WTC11 (cell line): ENCODE measurements at regions not wholly inside any gene's neighbourhood (a gene's known extent, or its start where the extent isn't known, plus 50 kb on each side); places are given as distances from the start of the nearest gene placed in this dataset.

ENCODE experiments used
- ATAC-seq: fragments of 200-7000 bp; cut with Tn5 transposase; 2 replicates; pipeline ENCODE4 v1.10.0; 2021; ENCODE audit warnings: mild to moderate bottlenecking, moderate library complexity
- CTCF ChIA-PET: fragments of 300-600 bp; sonication (Branson Sonifier 250); formaldehyde crosslinking; loops from one replicate; lab custom pipeline; 2021; ENCODE audit warnings: antibody characterized with exemption; lab: Charles Lee
- POLR2A ChIA-PET: fragments of 350-600 bp; sonication (Branson Sonifier 250); formaldehyde crosslinking; loops from one replicate; lab custom pipeline; 2021; ENCODE audit warnings: antibody characterized with exemption; lab: Charles Lee
- DNase-seq: peaks from one replicate; pipeline ENCODE4 v3.0.0; 2021; ENCODE audit warnings: low spot score
- H3K27ac Mint-ChIP-seq: 2 replicates; pipeline ENCODE4 v1.8.0; 2021; ENCODE audit warnings: mixed read lengths
- H3K27me3 Mint-ChIP-seq: 2 replicates; pipeline ENCODE4 v1.8.0; 2021; ENCODE audit warnings: low read depth, mild to moderate bottlenecking, moderate library complexity, mixed read lengths
- H3K36me3 Mint-ChIP-seq: 2 replicates; pipeline ENCODE4 v1.8.0; 2021; ENCODE audit warnings: mixed read lengths
- H3K4me1 Mint-ChIP-seq: 2 replicates; pipeline ENCODE4 v1.8.0; 2022; ENCODE audit warnings: mixed read lengths
- H3K4me3 Mint-ChIP-seq: 2 replicates; pipeline ENCODE4 v1.8.0; 2021; ENCODE audit warnings: mild to moderate bottlenecking, moderate library complexity, mixed read lengths
- H3K9me3 Mint-ChIP-seq: 2 replicates; pipeline ENCODE4 v1.8.0; 2021; ENCODE audit warnings: mixed read lengths
- ATF1 ChIP-seq: sonication (generic); formaldehyde crosslinking; IDR thresholded peaks from 2 replicates; pipeline ENCODE4 v1.8.1; 2023; ENCODE audit warnings: mild to moderate bottlenecking, moderate library complexity, missing genetic modification reagents
- MXD4 ChIP-seq: fragments of 250-450 bp; sonication (Bioruptor Pico); IDR thresholded peaks from 2 replicates; pipeline ENCODE4 v1.8.0; 2021; ENCODE audit warnings: mild to moderate bottlenecking, moderate library complexity, borderline replicate concordance
- SMAD3 ChIP-seq: sonication (generic); formaldehyde crosslinking; IDR thresholded peaks from 2 replicates; pipeline ENCODE4 v1.8.0; 2022; ENCODE audit warnings: missing genetic modification reagents, mild to moderate bottlenecking, borderline replicate concordance
- TP53 ChIP-seq: sonication (generic); formaldehyde crosslinking; IDR thresholded peaks from 2 replicates; pipeline ENCODE4 v1.8.1; 2023; ENCODE audit warnings: mild to moderate bottlenecking, missing genetic modification reagents
- ZNF219 ChIP-seq: sonication (generic); formaldehyde crosslinking; IDR thresholded peaks from 2 replicates; pipeline ENCODE4 v1.8.0; 2023; ENCODE audit warnings: missing genetic modification reagents, mild to moderate bottlenecking, borderline replicate concordance
- ZNF263 ChIP-seq: sonication (generic); formaldehyde crosslinking; IDR thresholded peaks from 2 replicates; pipeline ENCODE4 v1.8.1; 2022; ENCODE audit warnings: low read depth, mild to moderate bottlenecking, moderate library complexity, missing genetic modification reagents
- ZNF317 ChIP-seq: sonication (generic); formaldehyde crosslinking; IDR thresholded peaks from 2 replicates; pipeline ENCODE4 v1.8.1; 2023; ENCODE audit warnings: low read depth, mild to moderate bottlenecking, moderate library complexity, missing genetic modification reagents, borderline replicate concordance
- TF ChIP-seq, protein P1 (sequence below): sonication (generic); formaldehyde crosslinking; IDR thresholded peaks from 2 replicates; pipeline ENCODE4 v1.8.0; 2023; ENCODE audit warnings: missing genetic modification reagents, mild to moderate bottlenecking, borderline replicate concordance
- TF ChIP-seq, protein P2 (sequence below): sonication (generic); formaldehyde crosslinking; IDR thresholded peaks from 2 replicates; pipeline ENCODE4 v1.8.1; 2022; ENCODE audit warnings: mild to moderate bottlenecking, moderate library complexity, missing genetic modification reagents
- TF ChIP-seq, protein P3 (sequence below): sonication (generic); formaldehyde crosslinking; IDR thresholded peaks from 2 replicates; pipeline ENCODE4 v1.8.0; 2022; ENCODE audit warnings: mild to moderate bottlenecking, missing genetic modification reagents
- TF ChIP-seq, protein P4 (sequence below): sonication (generic); formaldehyde crosslinking; IDR thresholded peaks from 2 replicates; pipeline ENCODE4 v1.8.0; 2022; ENCODE audit warnings: mild to moderate bottlenecking, missing genetic modification reagents
- TF ChIP-seq, protein P5 (sequence below): sonication (generic); formaldehyde crosslinking; IDR thresholded peaks from 2 replicates; pipeline ENCODE4 v1.8.1; 2023; ENCODE audit warnings: mild to moderate bottlenecking, missing genetic modification reagents, moderate library complexity
- TF ChIP-seq, protein P6 (sequence below): sonication (generic); formaldehyde crosslinking; IDR thresholded peaks from 2 replicates; pipeline ENCODE4 v1.8.1; 2022; ENCODE audit warnings: mild to moderate bottlenecking, missing genetic modification reagents, moderate library complexity, borderline replicate concordance
- TF ChIP-seq, protein P7 (sequence below): sonication (generic); formaldehyde crosslinking; IDR thresholded peaks from 2 replicates; pipeline ENCODE4 v1.8.1; 2022; ENCODE audit warnings: missing genetic modification reagents, borderline replicate concordance
- TF ChIP-seq, protein P8 (sequence below): fragments of 250-450 bp; sonication (Bioruptor Pico); conservative IDR thresholded peaks from 2 replicates; pipeline ENCODE4 v1.9.0; 2021; ENCODE audit warnings: mild to moderate bottlenecking

DNA sequence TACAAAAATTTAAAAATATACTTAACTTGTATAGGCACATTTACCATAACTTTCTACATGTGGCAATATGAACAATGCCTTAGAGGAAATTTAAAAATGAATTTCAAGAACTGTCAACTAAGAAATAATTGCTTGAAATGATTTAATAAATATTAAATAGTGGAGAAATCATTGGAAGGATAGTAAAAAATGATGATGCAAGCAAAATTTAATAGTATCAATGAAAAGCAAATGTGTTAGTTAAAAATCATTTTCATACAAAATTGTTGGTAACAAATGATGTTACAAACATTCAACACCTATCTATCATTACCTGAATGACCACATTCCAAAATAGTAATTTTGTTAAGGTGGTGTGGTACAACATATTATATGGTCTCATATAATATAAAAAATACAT lies 331.0 kb downstream of the HAO1 start (continued):
- TF ChIP-seq, protein P1, sequence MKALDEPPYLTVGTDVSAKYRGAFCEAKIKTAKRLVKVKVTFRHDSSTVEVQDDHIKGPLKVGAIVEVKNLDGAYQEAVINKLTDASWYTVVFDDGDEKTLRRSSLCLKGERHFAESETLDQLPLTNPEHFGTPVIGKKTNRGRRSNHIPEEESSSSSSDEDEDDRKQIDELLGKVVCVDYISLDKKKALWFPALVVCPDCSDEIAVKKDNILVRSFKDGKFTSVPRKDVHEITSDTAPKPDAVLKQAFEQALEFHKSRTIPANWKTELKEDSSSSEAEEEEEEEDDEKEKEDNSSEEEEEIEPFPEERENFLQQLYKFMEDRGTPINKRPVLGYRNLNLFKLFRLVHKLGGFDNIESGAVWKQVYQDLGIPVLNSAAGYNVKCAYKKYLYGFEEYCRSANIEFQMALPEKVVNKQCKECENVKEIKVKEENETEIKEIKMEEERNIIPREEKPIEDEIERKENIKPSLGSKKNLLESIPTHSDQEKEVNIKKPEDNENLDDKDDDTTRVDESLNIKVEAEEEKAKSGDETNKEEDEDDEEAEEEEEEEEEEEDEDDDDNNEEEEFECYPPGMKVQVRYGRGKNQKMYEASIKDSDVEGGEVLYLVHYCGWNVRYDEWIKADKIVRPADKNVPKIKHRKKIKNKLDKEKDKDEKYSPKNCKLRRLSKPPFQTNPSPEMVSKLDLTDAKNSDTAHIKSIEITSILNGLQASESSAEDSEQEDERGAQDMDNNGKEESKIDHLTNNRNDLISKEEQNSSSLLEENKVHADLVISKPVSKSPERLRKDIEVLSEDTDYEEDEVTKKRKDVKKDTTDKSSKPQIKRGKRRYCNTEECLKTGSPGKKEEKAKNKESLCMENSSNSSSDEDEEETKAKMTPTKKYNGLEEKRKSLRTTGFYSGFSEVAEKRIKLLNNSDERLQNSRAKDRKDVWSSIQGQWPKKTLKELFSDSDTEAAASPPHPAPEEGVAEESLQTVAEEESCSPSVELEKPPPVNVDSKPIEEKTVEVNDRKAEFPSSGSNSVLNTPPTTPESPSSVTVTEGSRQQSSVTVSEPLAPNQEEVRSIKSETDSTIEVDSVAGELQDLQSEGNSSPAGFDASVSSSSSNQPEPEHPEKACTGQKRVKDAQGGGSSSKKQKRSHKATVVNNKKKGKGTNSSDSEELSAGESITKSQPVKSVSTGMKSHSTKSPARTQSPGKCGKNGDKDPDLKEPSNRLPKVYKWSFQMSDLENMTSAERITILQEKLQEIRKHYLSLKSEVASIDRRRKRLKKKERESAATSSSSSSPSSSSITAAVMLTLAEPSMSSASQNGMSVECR (CRISPR knock-in tag): no peak
- TF ChIP-seq, all 79 proteins: peak for 0

DNA sequence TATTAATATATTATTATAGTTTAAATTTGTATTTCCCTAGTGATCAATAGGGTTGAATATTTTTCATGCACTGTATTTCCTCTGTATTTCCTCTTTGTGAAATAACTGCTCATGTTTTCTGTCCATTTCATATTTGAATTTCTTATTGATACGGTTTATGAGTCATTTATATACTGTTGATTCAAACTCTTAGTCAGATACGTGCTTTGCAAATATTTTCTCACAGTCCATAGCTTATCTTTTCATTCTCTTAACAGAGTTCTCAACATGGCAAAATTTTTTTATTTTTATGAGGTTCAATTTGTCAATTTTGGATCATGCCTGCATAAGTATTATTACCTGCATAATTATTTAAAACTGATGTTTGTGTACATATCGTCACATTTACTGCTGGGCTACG lies 329.6 kb downstream of the HAO1 start:
- DNase-seq (no peak), ATAC-seq (no peak)
- no peak overlapping the region for H3K27ac Mint-ChIP-seq
- POLR2A ChIA-PET: no interaction called here
- TF ChIP-seq MXD4 (no peak), SMAD3 (CRISPR knock-in tag) (no peak), ZNF317 (no peak), ZNF263 (CRISPR knock-in tag) (no peak), TP53 (CRISPR knock-in tag) (no peak), ATF1 (no peak), ZNF219 (no peak)
- TF ChIP-seq, protein P2, sequence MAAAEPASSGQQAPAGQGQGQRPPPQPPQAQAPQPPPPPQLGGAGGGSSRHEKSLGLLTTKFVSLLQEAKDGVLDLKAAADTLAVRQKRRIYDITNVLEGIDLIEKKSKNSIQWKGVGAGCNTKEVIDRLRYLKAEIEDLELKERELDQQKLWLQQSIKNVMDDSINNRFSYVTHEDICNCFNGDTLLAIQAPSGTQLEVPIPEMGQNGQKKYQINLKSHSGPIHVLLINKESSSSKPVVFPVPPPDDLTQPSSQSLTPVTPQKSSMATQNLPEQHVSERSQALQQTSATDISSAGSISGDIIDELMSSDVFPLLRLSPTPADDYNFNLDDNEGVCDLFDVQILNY (CRISPR knock-in tag): no peak
- TF ChIP-seq, protein P3, sequence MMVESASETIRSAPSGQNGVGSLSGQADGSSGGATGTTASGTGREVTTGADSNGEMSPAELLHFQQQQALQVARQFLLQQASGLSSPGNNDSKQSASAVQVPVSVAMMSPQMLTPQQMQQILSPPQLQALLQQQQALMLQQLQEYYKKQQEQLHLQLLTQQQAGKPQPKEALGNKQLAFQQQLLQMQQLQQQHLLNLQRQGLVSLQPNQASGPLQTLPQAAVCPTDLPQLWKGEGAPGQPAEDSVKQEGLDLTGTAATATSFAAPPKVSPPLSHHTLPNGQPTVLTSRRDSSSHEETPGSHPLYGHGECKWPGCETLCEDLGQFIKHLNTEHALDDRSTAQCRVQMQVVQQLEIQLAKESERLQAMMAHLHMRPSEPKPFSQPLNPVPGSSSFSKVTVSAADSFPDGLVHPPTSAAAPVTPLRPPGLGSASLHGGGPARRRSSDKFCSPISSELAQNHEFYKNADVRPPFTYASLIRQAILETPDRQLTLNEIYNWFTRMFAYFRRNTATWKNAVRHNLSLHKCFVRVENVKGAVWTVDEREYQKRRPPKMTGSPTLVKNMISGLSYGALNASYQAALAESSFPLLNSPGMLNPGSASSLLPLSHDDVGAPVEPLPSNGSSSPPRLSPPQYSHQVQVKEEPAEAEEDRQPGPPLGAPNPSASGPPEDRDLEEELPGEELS (CRISPR knock-in tag): no peak
- TF ChIP-seq, protein P4, sequence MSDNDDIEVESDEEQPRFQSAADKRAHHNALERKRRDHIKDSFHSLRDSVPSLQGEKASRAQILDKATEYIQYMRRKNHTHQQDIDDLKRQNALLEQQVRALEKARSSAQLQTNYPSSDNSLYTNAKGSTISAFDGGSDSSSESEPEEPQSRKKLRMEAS (CRISPR knock-in tag): no peak
- TF ChIP-seq, protein P5, sequence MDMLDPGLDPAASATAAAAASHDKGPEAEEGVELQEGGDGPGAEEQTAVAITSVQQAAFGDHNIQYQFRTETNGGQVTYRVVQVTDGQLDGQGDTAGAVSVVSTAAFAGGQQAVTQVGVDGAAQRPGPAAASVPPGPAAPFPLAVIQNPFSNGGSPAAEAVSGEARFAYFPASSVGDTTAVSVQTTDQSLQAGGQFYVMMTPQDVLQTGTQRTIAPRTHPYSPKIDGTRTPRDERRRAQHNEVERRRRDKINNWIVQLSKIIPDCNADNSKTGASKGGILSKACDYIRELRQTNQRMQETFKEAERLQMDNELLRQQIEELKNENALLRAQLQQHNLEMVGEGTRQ: no peak
- TF ChIP-seq, protein P1 (CRISPR knock-in tag): no peak
- TF ChIP-seq, protein P6, sequence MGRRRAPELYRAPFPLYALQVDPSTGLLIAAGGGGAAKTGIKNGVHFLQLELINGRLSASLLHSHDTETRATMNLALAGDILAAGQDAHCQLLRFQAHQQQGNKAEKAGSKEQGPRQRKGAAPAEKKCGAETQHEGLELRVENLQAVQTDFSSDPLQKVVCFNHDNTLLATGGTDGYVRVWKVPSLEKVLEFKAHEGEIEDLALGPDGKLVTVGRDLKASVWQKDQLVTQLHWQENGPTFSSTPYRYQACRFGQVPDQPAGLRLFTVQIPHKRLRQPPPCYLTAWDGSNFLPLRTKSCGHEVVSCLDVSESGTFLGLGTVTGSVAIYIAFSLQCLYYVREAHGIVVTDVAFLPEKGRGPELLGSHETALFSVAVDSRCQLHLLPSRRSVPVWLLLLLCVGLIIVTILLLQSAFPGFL (CRISPR knock-in tag): no peak
- TF ChIP-seq, protein P7, sequence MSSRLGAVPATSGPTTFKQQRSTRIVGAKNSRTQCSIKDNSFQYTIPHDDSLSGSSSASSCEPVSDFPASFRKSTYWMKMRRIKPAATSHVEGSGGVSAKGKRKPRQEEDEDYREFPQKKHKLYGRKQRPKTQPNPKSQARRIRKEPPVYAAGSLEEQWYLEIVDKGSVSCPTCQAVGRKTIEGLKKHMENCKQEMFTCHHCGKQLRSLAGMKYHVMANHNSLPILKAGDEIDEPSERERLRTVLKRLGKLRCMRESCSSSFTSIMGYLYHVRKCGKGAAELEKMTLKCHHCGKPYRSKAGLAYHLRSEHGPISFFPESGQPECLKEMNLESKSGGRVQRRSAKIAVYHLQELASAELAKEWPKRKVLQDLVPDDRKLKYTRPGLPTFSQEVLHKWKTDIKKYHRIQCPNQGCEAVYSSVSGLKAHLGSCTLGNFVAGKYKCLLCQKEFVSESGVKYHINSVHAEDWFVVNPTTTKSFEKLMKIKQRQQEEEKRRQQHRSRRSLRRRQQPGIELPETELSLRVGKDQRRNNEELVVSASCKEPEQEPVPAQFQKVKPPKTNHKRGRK (CRISPR knock-in tag): no peak
- TF ChIP-seq, protein P8, sequence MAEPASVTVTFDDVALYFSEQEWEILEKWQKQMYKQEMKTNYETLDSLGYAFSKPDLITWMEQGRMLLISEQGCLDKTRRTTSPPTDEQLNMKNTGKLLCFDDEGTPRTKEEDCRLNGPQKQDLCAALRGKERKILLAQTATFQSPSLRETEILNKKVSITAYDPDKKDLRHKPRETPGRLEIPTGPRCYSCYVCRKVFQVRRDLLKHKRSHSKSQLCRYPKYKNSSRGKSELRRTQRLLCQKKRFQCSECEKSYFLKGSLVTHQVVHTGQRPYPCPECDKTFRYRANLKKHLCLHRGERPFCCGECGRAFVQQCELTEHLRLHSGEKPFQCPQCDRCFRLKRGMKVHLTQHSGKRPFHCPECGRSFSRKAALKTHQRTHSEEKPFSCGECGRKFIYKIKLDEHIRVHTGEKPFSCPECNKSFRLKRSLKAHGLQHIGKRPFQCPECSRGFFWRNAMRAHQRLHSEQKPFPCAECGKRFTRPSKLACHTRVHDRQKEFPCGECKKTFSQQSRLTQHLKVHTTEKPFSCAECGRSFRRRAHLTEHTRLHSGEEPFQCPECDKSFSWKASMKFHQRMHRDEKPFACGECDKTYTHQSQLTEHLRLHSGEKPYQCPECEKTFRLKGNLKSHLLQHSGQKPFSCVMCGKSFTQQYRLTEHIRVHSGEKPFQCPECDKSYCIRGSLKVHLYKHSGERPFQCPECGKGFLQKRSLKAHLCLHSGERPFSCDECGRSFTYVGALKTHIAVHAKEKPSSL (CRISPR knock-in tag): no peak
- no peaks in the 10 kb centered on the region for H3K4me1 Mint-ChIP-seq
- no peaks in the 10 kb centered on the region for H3K27me3 Mint-ChIP-seq
- H3K4me3 Mint-ChIP-seq: no peak overlapping the region
- no peaks in the 10 kb centered on the region for H3K36me3 Mint-ChIP-seq
- CTCF ChIA-PET: no interaction called here
- no peaks in the 10 kb centered on the region for H3K9me3 Mint-ChIP-seq
